ENCODE measurements at regions not wholly inside any gene's neighbourhood (a gene's known extent, or its start where the extent isn't known, plus 50 kb on each side); places are given as distances from the start of the nearest gene placed in this dataset.

DNA sequence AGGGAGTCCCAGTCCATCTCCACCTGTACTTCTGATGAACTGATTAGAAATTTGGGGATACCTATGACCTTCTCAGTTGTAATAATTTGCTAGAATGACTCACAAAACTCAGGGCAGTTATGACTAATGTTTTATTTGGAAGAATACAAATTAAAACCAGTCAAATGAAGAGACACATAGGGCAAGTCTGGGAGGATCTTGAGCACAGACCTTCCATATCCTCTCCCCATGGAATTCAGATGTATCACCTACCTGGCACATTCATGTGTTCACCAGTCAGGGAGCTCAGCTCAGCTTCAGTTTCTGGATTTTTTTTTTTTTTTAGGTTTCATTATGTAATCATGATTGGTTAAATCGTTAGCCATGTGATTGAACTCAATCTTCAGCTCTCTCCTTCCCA, 247.7 kb downstream of the VGLL3 start:
- TF ChIP-seq CTCF (IDR thresholded peaks at IDR 0.05) = no peak
- no peak for TF ChIP-seq POLR2A (IDR thresholded peaks at IDR 0.05)

Measured in lower leg skin (tissue), 3 donors.